Chondrocyte (in vitro differentiated cells): ENCODE measurements at regions not wholly inside any gene's neighbourhood (a gene's known extent, or its start where the extent isn't known, plus 50 kb on each side); places are given as distances from the start of the nearest gene placed in this dataset.

ENCODE experiments used
- DNase-seq: peaks from one replicate; pipeline ENCODE4 v3.0.0; 2021; ENCODE audit warnings: mixed read lengths, low spot score
- H3K27ac Mint-ChIP-seq: one replicate; pipeline ENCODE4 v1.8.0; 2021; ENCODE audit warnings: mild to moderate bottlenecking, moderate library complexity, mixed read lengths; ENCODE audit not compliant: unreplicated experiment
- H3K27me3 Mint-ChIP-seq: 2 replicates; pipeline ENCODE4 v1.8.0; 2021; ENCODE audit warnings: low read depth, mixed read lengths
- H3K36me3 Mint-ChIP-seq: 2 replicates; pipeline ENCODE4 v1.8.0; 2021; ENCODE audit warnings: low read depth, mixed read lengths
- H3K4me1 Mint-ChIP-seq: 2 replicates; pipeline ENCODE4 v1.8.0; 2021; ENCODE audit warnings: low read depth, mild to moderate bottlenecking, mixed read lengths
- H3K4me3 Mint-ChIP-seq: one replicate; pipeline ENCODE4 v1.8.0; 2021; ENCODE audit warnings: mild to moderate bottlenecking, moderate library complexity, mixed read lengths; ENCODE audit not compliant: unreplicated experiment
- H3K9me3 Mint-ChIP-seq: 2 replicates; pipeline ENCODE4 v1.8.0; 2021; ENCODE audit warnings: low read depth, mixed read lengths
- TF ChIP-seq, protein P1 (sequence below): fragments of 200-600 bp; sonication (generic); IDR thresholded peaks from 2 replicates; pipeline ENCODE4 v1.5.0; 2021; ENCODE audit warnings: antibody characterized with exemption, mild to moderate bottlenecking, moderate library complexity

DNA sequence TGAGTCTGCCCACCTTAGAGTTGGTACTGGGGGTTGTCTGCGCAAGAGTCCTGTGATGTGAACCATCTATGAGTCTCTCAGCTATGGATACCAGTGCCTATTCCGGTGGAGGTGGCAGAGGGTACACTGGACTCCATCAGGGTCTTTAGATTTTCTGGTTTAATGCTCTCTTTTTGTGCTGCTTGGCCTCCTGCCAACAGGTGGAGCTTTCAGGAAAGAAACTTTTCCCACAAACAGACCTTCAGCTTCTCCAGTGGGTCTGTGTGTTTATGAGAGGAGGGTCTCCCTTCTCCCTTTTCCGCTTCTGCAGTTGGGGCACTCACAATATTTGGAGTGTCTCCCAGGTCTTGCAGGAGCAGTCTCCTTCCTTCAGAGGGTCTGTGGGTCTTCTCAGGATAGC lies 1721.9 kb upstream of the SLC39A10 start:
- TF ChIP-seq, protein P1, sequence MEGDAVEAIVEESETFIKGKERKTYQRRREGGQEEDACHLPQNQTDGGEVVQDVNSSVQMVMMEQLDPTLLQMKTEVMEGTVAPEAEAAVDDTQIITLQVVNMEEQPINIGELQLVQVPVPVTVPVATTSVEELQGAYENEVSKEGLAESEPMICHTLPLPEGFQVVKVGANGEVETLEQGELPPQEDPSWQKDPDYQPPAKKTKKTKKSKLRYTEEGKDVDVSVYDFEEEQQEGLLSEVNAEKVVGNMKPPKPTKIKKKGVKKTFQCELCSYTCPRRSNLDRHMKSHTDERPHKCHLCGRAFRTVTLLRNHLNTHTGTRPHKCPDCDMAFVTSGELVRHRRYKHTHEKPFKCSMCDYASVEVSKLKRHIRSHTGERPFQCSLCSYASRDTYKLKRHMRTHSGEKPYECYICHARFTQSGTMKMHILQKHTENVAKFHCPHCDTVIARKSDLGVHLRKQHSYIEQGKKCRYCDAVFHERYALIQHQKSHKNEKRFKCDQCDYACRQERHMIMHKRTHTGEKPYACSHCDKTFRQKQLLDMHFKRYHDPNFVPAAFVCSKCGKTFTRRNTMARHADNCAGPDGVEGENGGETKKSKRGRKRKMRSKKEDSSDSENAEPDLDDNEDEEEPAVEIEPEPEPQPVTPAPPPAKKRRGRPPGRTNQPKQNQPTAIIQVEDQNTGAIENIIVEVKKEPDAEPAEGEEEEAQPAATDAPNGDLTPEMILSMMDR = no peak
- no peak overlapping the region for H3K27ac Mint-ChIP-seq
- no peak overlapping the region for H3K4me3 Mint-ChIP-seq
- H3K4me1 Mint-ChIP-seq = no peaks in the 10 kb centered on the region
- no peaks in the 10 kb centered on the region for H3K27me3 Mint-ChIP-seq
- H3K36me3 Mint-ChIP-seq = no peaks in the 10 kb centered on the region
- H3K9me3 Mint-ChIP-seq = no peaks in the 10 kb centered on the region
- DNase-seq = no peak

DNA sequence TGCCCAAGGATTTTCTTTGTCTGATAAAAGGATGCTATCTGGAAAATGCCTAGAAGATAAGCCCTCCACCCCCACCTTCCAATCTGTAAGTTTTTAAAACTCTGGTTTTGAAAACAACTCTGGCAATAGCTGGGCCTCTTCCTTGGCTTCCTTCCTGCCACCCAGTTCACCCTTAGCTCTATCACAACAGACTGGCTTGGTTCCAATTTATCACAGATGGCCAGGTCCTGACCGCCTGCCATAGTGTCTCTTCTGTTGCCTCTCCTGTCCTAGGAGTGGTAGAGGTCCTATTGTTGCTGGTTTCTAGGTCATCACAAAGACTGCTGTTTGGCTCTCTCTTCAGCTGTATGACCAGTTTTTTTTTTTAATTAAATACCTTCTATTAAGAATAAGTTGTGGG lies 1727.9 kb upstream of the SLC39A10 start:
- no peak overlapping the region for H3K27ac Mint-ChIP-seq

DNA sequence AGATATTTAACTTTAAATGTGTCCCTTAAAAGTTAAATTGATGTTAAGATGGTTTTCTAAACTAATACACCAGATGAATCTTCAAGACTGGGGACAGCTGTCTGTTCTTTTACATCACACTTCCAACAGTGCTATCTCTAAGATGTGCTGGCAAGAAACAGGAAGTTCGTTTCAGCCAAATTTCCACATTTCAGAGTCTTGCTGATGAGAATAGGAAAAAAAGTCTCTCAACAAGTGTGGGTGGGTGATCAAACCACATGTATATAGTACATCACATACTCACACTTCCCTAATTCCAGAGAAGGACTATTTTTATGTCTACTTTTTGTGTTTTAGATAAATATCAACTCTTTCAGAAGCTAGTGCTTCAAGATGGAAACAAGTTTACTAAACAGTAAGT lies 1712.8 kb upstream of the TMEFF2 start:
- H3K27ac Mint-ChIP-seq = no peak overlapping the region
- no peaks in the 10 kb centered on the region for H3K27me3 Mint-ChIP-seq
- no peak for DNase-seq
- no peaks in the 10 kb centered on the region for H3K36me3 Mint-ChIP-seq
- TF ChIP-seq, protein P1 = no peak
- H3K4me3 Mint-ChIP-seq = no peak overlapping the region
- H3K4me1 Mint-ChIP-seq = no peaks in the 10 kb centered on the region
- H3K9me3 Mint-ChIP-seq = no peaks in the 10 kb centered on the region

More for the DNA sequence above, 1727.9 kb upstream of the SLC39A10 start:
- no peaks in the 10 kb centered on the region for H3K9me3 Mint-ChIP-seq
- no peaks in the 10 kb centered on the region for H3K4me1 Mint-ChIP-seq
- H3K27me3 Mint-ChIP-seq = no peaks in the 10 kb centered on the region
- H3K36me3 Mint-ChIP-seq = no peaks in the 10 kb centered on the region
- DNase-seq = no peak
- H3K4me3 Mint-ChIP-seq = no peak overlapping the region
- TF ChIP-seq, protein P1 = no peak

DNA sequence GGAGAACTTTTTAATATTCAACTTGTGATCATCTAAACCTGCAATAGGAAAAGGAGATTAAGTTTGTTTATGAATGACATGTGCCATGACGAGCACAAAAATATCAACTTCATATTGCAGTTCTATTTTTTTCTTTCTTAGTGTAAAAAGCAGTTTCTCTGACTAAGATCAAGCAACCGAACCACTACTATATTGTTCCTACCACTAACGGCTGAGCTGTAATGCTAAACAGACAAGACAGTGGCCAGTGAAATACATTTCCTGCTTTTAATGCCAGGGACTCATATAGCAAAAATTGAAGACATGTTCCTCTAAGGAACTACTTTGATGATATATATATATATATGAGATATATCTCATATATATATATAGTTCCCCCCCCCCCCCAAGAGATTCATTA lies 1705.6 kb upstream of the TMEFF2 start:
- Mint-ChIP-seq H3K27ac (no peak overlapping the region), H3K4me3 (no peak overlapping the region), H3K9me3 (no peaks in the 10 kb centered on the region), H3K27me3 (no peaks in the 10 kb centered on the region), H3K36me3 (no peaks in the 10 kb centered on the region), H3K4me1 (no peaks in the 10 kb centered on the region)
- DNase-seq = no peak
- TF ChIP-seq, protein P1 = no peak

DNA sequence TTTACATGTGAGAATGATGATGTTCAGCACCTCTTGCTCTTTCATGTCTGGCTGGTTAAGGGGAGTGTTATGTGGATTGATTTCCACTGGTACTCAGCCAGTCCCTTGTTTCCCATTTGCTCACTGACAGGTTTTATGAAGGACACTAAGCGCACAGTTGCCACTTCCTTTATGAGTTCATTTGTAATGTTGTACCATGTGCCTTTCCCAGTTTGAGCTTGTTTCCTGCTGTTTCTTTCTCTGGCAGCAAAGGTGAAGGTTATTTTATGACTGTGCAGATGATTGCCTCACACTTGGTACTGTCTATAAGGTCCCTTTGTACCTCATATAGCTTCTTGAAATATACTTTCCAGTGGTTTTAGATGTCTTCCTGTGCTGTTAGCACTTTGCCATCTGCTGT lies 1700.5 kb upstream of the TMEFF2 start:
- Mint-ChIP-seq H3K27ac (no peak overlapping the region), H3K27me3 (peaks cover under 1% of the 10 kb centered on the region), H3K4me1 (no peaks in the 10 kb centered on the region), H3K36me3 (no peaks in the 10 kb centered on the region), H3K4me3 (no peak overlapping the region), H3K9me3 (no peaks in the 10 kb centered on the region)
- TF ChIP-seq, protein P1 = no peak
- no peak for DNase-seq
